ENCODE measurements at regions not wholly inside any gene's neighbourhood (a gene's known extent, or its start where the extent isn't known, plus 50 kb on each side); places are given as distances from the start of the nearest gene placed in this dataset.

GRCh38 chr12:24152270-24152669, 202.8 kb upstream of the SOX5 start:
- no peaks in the 10 kb centered on the region for H3K4me1 Mint-ChIP-seq
- H3K27ac Mint-ChIP-seq = no peak overlapping the region
- POLR2A ChIA-PET = no interaction called here
- H3K36me3 Mint-ChIP-seq = no peaks in the 10 kb centered on the region
- CTCF ChIA-PET = no interaction called here
- TF ChIP-seq STAT6 (CRISPR knock-in tag; conservative IDR thresholded peaks at IDR 0.05; ENCODE audit: low read depth) (no peak), GRHL2 (CRISPR knock-in tag; IDR thresholded peaks at IDR 0.05; ENCODE audit: insufficient replicate concordance, severe bottlenecking) (no peak), FOXJ3 (CRISPR knock-in tag; IDR thresholded peaks at IDR 0.05; ENCODE audit: borderline replicate concordance) (no peak), SMAD3 (CRISPR knock-in tag; IDR thresholded peaks at IDR 0.05; ENCODE audit: borderline replicate concordance) (no peak), TEAD4 (CRISPR knock-in tag; IDR thresholded peaks at IDR 0.05) (no peak), ZNF232 (CRISPR knock-in tag; IDR thresholded peaks at IDR 0.05) (no peak), CTCF (IDR thresholded peaks at IDR 0.05) (no peak), JUN (CRISPR knock-in tag; IDR thresholded peaks at IDR 0.05) (no peak), MAX (CRISPR knock-in tag; IDR thresholded peaks at IDR 0.05) (no peak), TP53 (CRISPR knock-in tag; IDR thresholded peaks at IDR 0.05) (no peak), ELF4 (CRISPR knock-in tag; IDR thresholded peaks at IDR 0.05; ENCODE audit: low read depth) (no peak), HMGA2 (CRISPR knock-in tag; IDR thresholded peaks at IDR 0.05) (no peak), ZNF532 (CRISPR knock-in tag; IDR thresholded peaks at IDR 0.05; ENCODE audit: borderline replicate concordance) (no peak), ZNF281 (CRISPR knock-in tag; IDR thresholded peaks at IDR 0.05) (no peak), KAT7 (CRISPR knock-in tag; IDR thresholded peaks at IDR 0.05; ENCODE audit: borderline replicate concordance) (no peak), E2F1 (CRISPR knock-in tag; IDR thresholded peaks at IDR 0.05) (no peak), ZBTB43 (CRISPR knock-in tag; IDR thresholded peaks at IDR 0.05) (no peak), ZNF416 (CRISPR knock-in tag; IDR thresholded peaks at IDR 0.05) (no peak), ZNF671 (CRISPR knock-in tag; IDR thresholded peaks at IDR 0.05) (no peak)
- no peak for DNase-seq (ENCODE audit: low spot score)
- H3K27me3 Mint-ChIP-seq (ENCODE audit: low read depth) = no peaks in the 10 kb centered on the region
- H3K9me3 Mint-ChIP-seq = no peaks in the 10 kb centered on the region
- H3K4me3 Mint-ChIP-seq = no peak overlapping the region
- no peak for ATAC-seq

All from WTC11 (cell line).